H1 (cell line): ENCODE measurements at regions not wholly inside any gene's neighbourhood (a gene's known extent, or its start where the extent isn't known, plus 50 kb on each side); places are given as distances from the start of the nearest gene placed in this dataset.

ENCODE experiments used
- CTCF ChIA-PET: fragments of 300-600 bp; sonication (Branson Sonifier 250); formaldehyde crosslinking; loops from one replicate; lab custom pipeline; 2021; ENCODE audit not compliant: partially characterized antibody; lab: Charles Lee
- POLR2A ChIA-PET: fragments of 300-600 bp; sonication (Branson Sonifier 250); formaldehyde crosslinking; loops from one replicate; lab custom pipeline; 2021; ENCODE audit warnings: inconsistent platforms; ENCODE audit not compliant: partially characterized antibody; lab: Charles Lee
- DNase-seq, 2 experiments: peaks; one replicate each; pipeline versions ENCODE4 v3.0.0 to v3.0.0-alpha.2; 2010 to 2022; ENCODE audit warnings: low spot score in 2 of 2, low read depth in 1 of 2, mixed read lengths in 1 of 2
- FAIRE-seq: peaks from 2 replicates; lab custom pipeline; 2011; peaks lifted over from hg19 to GRCh38; lab: Jason Lieb, UNC
- H2AFZ ChIP-seq: 2 replicates; pipeline ENCODE4 v1.8.1; 2012; ENCODE audit warnings: low read length, inconsistent platforms
- H2AK5ac ChIP-seq: 2 replicates; pipeline ENCODE4 v1.6.1; 2013; ENCODE audit warnings: low read depth, low read length
- H2BK120ac ChIP-seq: replicated peaks from 2 replicates; pipeline ENCODE3; 2013; ENCODE audit warnings: low read depth, low read length, inconsistent platforms
- H2BK12ac ChIP-seq: 2 replicates; pipeline ENCODE4 v1.6.1; 2013; ENCODE audit warnings: low read depth, low read length
- H2BK15ac ChIP-seq: 2 replicates; pipeline ENCODE4 v1.6.1; 2013; ENCODE audit warnings: low read length
- H2BK20ac ChIP-seq: 2 replicates; pipeline ENCODE4 v1.6.1; 2013; ENCODE audit warnings: low read length
- H2BK5ac ChIP-seq: 2 replicates; pipeline ENCODE4 v1.6.1; 2013; ENCODE audit warnings: low read depth, low read length
- H3K14ac ChIP-seq: 2 replicates; pipeline ENCODE4 v1.6.1; 2013; ENCODE audit warnings: inconsistent platforms; ENCODE audit not compliant: insufficient read length
- H3K18ac ChIP-seq: 2 replicates; pipeline ENCODE4 v1.6.1; 2013; ENCODE audit warnings: low read length; ENCODE audit errors: extremely low read depth
- H3K23ac ChIP-seq: 2 replicates; pipeline ENCODE4 v1.6.1; 2013; ENCODE audit warnings: inconsistent platforms; ENCODE audit not compliant: insufficient read length
- H3K23me2 ChIP-seq: 2 replicates; pipeline ENCODE4 v1.6.1; 2013; ENCODE audit warnings: low read depth, low read length
- H3K27ac ChIP-seq: 2 replicates; pipeline ENCODE4 v1.6.1; 2011; ENCODE audit warnings: low read depth, low read length, inconsistent platforms
- H3K27me3 ChIP-seq, 4 experiments: replicated peaks in 1 of 4; 1 replicate in 1 of 4; 2 replicates in 3 of 4; pipeline versions ENCODE4 v1.6.1 to v1.8.1; 2011 to 2013; ENCODE audit warnings: low read length in 3 of 4, mild to moderate bottlenecking in 3 of 4, inconsistent platforms in 2 of 4, mixed read lengths in 2 of 4, moderate library complexity in 1 of 4; ENCODE audit not compliant: control insufficient read depth in 3 of 4, insufficient read depth in 3 of 4; ENCODE audit errors: extremely low read depth in 1 of 4
- H3K36me3 ChIP-seq, 4 experiments: 2 replicates each; pipeline versions ENCODE4 v1.6.1 to v1.8.1; 2011 to 2013; ENCODE audit warnings: mild to moderate bottlenecking in 4 of 4, low read length in 3 of 4, moderate library complexity in 2 of 4, control low read depth in 1 of 4, inconsistent platforms in 1 of 4; ENCODE audit not compliant: insufficient read depth in 4 of 4, control insufficient read depth in 2 of 4
- H3K4ac ChIP-seq: replicated peaks from 2 replicates; pipeline ENCODE3; 2013; ENCODE audit warnings: low read length, low read depth, mixed read lengths, inconsistent platforms; ENCODE audit not compliant: insufficient read length
- H3K4me1 ChIP-seq, 4 experiments: replicated peaks in 1 of 4; 1 replicate in 1 of 4; 2 replicates in 3 of 4; pipeline versions ENCODE4 v1.6.1 to v1.8.1; 2011 to 2013; ENCODE audit warnings: low read length in 3 of 4, inconsistent platforms in 2 of 4, mixed read lengths in 1 of 4; ENCODE audit not compliant: insufficient read depth in 4 of 4, control insufficient read depth in 3 of 4
- H3K4me2 ChIP-seq, 2 experiments: 2 replicates each; pipeline versions ENCODE4 v1.6.1 to v1.8.1; 2011 to 2013; ENCODE audit warnings: low read depth in 2 of 2, low read length in 2 of 2, control low read depth in 1 of 2, inconsistent platforms in 1 of 2, mild to moderate bottlenecking in 1 of 2; ENCODE audit not compliant: insufficient read depth in 1 of 2
- H3K4me3 ChIP-seq, 4 experiments: fragments of 200-600, 300-600 bp in 1 of 4; sonication (generic), shearing (Covaris generic), sonication (Bioruptor Twin) in 1 of 4; 2 replicates each; pipeline versions ENCODE4 v1.5.1 to v1.8.1; 2011 to 2016; ENCODE audit warnings: low read length in 4 of 4, low read depth in 3 of 4, control low read depth in 2 of 4, inconsistent platforms in 2 of 4, mild to moderate bottlenecking in 2 of 4, mixed read lengths in 1 of 4, moderate library complexity in 1 of 4; ENCODE audit not compliant: insufficient read depth in 2 of 4; ENCODE audit errors: extremely low read depth in 1 of 4
- H3K56ac ChIP-seq: replicated peaks from 2 replicates; pipeline ENCODE3; 2013; ENCODE audit warnings: low read depth, mild to moderate bottlenecking, mixed read lengths, low read length, inconsistent platforms; ENCODE audit not compliant: insufficient read length
- H3K79me1 ChIP-seq: 2 replicates; pipeline ENCODE4 v1.6.1; 2013; ENCODE audit warnings: low read depth, low read length, control low read depth
- H3K79me2 ChIP-seq, 2 experiments: 2 replicates each; pipeline versions ENCODE4 v1.6.1 to v1.8.1; 2012 to 2013; ENCODE audit warnings: low read length in 2 of 2, mild to moderate bottlenecking in 2 of 2, inconsistent platforms in 1 of 2; ENCODE audit not compliant: insufficient read depth in 2 of 2, control insufficient read depth in 1 of 2
- H3K9ac ChIP-seq, 4 experiments: replicated peaks in 1 of 4; 1 replicate in 1 of 4; 2 replicates in 3 of 4; pipeline versions ENCODE4 v1.6.1 to v1.8.1; 2011 to 2013; ENCODE audit warnings: low read depth in 3 of 4, low read length in 3 of 4, control low read depth in 2 of 4, mild to moderate bottlenecking in 2 of 4, moderate library complexity in 2 of 4, inconsistent platforms in 1 of 4; ENCODE audit errors: extremely low read depth in 1 of 4
- H3K9me3 ChIP-seq, 2 experiments: 2 replicates each; pipeline versions ENCODE4 v1.6.1 to v1.8.1; 2012 to 2013; ENCODE audit warnings: mild to moderate bottlenecking in 2 of 2, moderate library complexity in 2 of 2, control low read depth in 1 of 2, inconsistent platforms in 1 of 2, low read depth in 1 of 2, low read length in 1 of 2, mixed read lengths in 1 of 2; ENCODE audit not compliant: insufficient read depth in 2 of 2
- H4K20me1 ChIP-seq, 2 experiments: replicated peaks in 1 of 2; 2 replicates each; pipeline versions ENCODE3 to v1.8.1; 2011 to 2013; ENCODE audit warnings: inconsistent platforms in 2 of 2, low read length in 2 of 2, mild to moderate bottlenecking in 1 of 2; ENCODE audit not compliant: insufficient read depth in 2 of 2, control insufficient read depth in 1 of 2
- H4K5ac ChIP-seq: 2 replicates; pipeline ENCODE4 v1.6.1; 2013; ENCODE audit warnings: low read length, low read depth, mixed read lengths, inconsistent platforms; ENCODE audit not compliant: insufficient read length
- H4K8ac ChIP-seq: 2 replicates; pipeline ENCODE4 v1.8.0; 2013; ENCODE audit warnings: mild to moderate bottlenecking, moderate library complexity, low read length, inconsistent platforms; ENCODE audit not compliant: insufficient read depth; ENCODE audit errors: extremely low read depth
- H4K91ac ChIP-seq: replicated peaks from 2 replicates; pipeline ENCODE3; 2013; ENCODE audit warnings: low read length, mixed read lengths, inconsistent platforms; ENCODE audit not compliant: insufficient read length
- CEBPB ChIP-seq: IDR thresholded peaks from 2 replicates; pipeline ENCODE4 v1.6.1; 2012; ENCODE audit warnings: low read depth, low read length
- CREB1 ChIP-seq: IDR thresholded peaks from 2 replicates; pipeline ENCODE4 v1.6.1; 2012; ENCODE audit warnings: inconsistent platforms
- HDAC6 ChIP-seq: IDR thresholded peaks from one replicate; pipeline ENCODE4 v1.7.1; 2012; ENCODE audit warnings: low read depth, mild to moderate bottlenecking, inconsistent platforms, low read length, moderate library complexity
- KDM1A ChIP-seq: fragments of 200-600, 300-600 bp; sonication (generic); IDR thresholded peaks from 2 replicates; pipeline ENCODE4 v1.7.1; 2016; ENCODE audit warnings: mild to moderate bottlenecking, low read length, borderline replicate concordance
- MAFK ChIP-seq: IDR thresholded peaks from 2 replicates; pipeline ENCODE4 v1.6.1; 2012; ENCODE audit warnings: low read depth, mild to moderate bottlenecking, improper control_type of control experiment, low read length
- NANOG ChIP-seq: IDR thresholded peaks from 2 replicates; pipeline ENCODE4 v1.6.1; 2011; ENCODE audit warnings: low read length, low read depth, mild to moderate bottlenecking, inconsistent platforms; ENCODE audit not compliant: insufficient read depth, poor library complexity, severe bottlenecking
- POLR2A ChIP-seq, 2 experiments: IDR thresholded peaks; 1 replicate in 1 of 2; 2 replicates in 1 of 2; pipeline ENCODE4 v1.6.1; 2011; ENCODE audit warnings: low read depth in 2 of 2, low read length in 2 of 2, mild to moderate bottlenecking in 2 of 2; ENCODE audit errors: control extremely low read depth in 1 of 2
- SIN3A ChIP-seq, 2 experiments: IDR thresholded peaks in 1 of 2; conservative IDR thresholded peaks in 1 of 2; 2 replicates each; pipeline ENCODE4 v1.6.1; 2011 to 2012; ENCODE audit warnings: low read length in 2 of 2, improper control_type of control experiment in 1 of 2, low read depth in 1 of 2, mild to moderate bottlenecking in 1 of 2
- TAF1 ChIP-seq: IDR thresholded peaks from 2 replicates; pipeline ENCODE4 v1.6.1; 2011; ENCODE audit warnings: mild to moderate bottlenecking, low read depth, low read length
- TAF7 ChIP-seq: optimal IDR thresholded peaks from 2 replicates; pipeline ENCODE3; 2011; ENCODE audit warnings: low read depth, mild to moderate bottlenecking, inconsistent platforms, low read length, moderate library complexity, borderline replicate concordance
- TBP ChIP-seq: IDR thresholded peaks from 2 replicates; pipeline ENCODE4 v1.6.1; 2011; ENCODE audit warnings: low read depth, low read length, improper control_type of control experiment
- WGBS, 2 experiments: shearing (Covaris generic) in 1 of 2; methylation state at CpG; one replicate each; pipeline versions ENCODE4 v1.1.6 to v1.1.7; 2013 to 2015; ENCODE audit warnings: low lambda C conversion rate in 2 of 2, mixed read lengths in 2 of 2, inconsistent platforms in 1 of 2, low coverage in 1 of 2, missing lambda C conversion rate in 1 of 2; ENCODE audit not compliant: insufficient replicate concordance in 2 of 2, insufficient coverage in 1 of 2, insufficient read length in 1 of 2; ENCODE audit errors: extremely low coverage in 1 of 2, missing lambda C conversion rate in 1 of 2; 5-methylcytosine and 5-hydroxymethylcytosine counted together
- TF ChIP-seq, protein P1 (sequence below): IDR thresholded peaks from 2 replicates; pipeline ENCODE4 v1.6.1; 2012; ENCODE audit warnings: low read length, inconsistent platforms

DNA sequence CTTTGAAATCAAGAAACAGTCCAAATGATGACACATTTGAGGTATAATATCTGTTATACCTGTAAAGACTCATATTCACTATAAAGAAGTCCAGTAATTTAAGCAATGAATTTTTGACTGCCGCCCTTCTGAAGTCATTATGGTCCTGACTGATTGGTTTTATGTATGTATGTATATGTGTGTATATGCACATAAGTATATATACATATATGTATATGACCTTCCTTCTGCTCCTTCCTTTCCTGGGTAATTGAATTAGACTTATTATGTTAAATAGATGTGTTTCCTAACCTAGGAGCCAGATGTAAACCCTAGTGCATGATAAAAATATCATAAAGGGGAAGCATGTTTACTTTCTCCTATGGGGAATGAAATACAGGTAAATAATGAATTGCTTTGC is 343.1 kb upstream of the BRINP1 start:
- no peak overlapping the region for H2BK120ac ChIP-seq
- H3K18ac ChIP-seq, result no peak overlapping the region
- no peak overlapping the region for H2BK12ac ChIP-seq
- no peaks in the 10 kb centered on the region for H3K79me2 ChIP-seq
- H3K23ac ChIP-seq, result no peak overlapping the region
- no peak overlapping the region for H4K8ac ChIP-seq
- H3K4me3 ChIP-seq, result no peak overlapping the region
- H2BK20ac ChIP-seq, result no peak overlapping the region
- ChIA-PET POLR2A (no interaction called here), CTCF (interaction anchor here (1.0 to 1.1 kb wide), 2 partner anchors 156 to 336 kb away, joined by 3 to 5 read pairs; no protein-coding TSS in a partner anchor)
- H2AK5ac ChIP-seq, result no peak overlapping the region
- no peaks in the 10 kb centered on the region for H3K27me3 ChIP-seq
- no peaks in the 10 kb centered on the region for H3K79me1 ChIP-seq
- H3K9me3 ChIP-seq, result no peaks in the 10 kb centered on the region
- no peak overlapping the region for H3K56ac ChIP-seq
- no peak overlapping the region for H3K27ac ChIP-seq
- H3K23me2 ChIP-seq, result no peaks in the 10 kb centered on the region
- H3K14ac ChIP-seq, result no peak overlapping the region
- H3K4ac ChIP-seq, result no peak overlapping the region
- no peak overlapping the region for H3K4me2 ChIP-seq
- FAIRE-seq (no peak), DNase-seq (no peak)
- no peak overlapping the region for H2BK15ac ChIP-seq
- 82% methylated on average over 1 of the region's 1 CpG; no CpG with 5 or more reads in 1 of the 2 experiments for whole genome bisulfite sequencing, 2 experiments
- no peak overlapping the region for H2BK5ac ChIP-seq
- TF ChIP-seq, protein P1, sequence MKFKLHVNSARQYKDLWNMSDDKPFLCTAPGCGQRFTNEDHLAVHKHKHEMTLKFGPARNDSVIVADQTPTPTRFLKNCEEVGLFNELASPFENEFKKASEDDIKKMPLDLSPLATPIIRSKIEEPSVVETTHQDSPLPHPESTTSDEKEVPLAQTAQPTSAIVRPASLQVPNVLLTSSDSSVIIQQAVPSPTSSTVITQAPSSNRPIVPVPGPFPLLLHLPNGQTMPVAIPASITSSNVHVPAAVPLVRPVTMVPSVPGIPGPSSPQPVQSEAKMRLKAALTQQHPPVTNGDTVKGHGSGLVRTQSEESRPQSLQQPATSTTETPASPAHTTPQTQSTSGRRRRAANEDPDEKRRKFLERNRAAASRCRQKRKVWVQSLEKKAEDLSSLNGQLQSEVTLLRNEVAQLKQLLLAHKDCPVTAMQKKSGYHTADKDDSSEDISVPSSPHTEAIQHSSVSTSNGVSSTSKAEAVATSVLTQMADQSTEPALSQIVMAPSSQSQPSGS, result no peak
- TF ChIP-seq CEBPB (no peak), TAF7 (no peak), CREB1 (no peak), HDAC6 (no peak), MAFK (no peak), POLR2A (IDR thresholded peaks at IDR 0.05; ENCODE audit: control extremely low read depth in 1 of 2, low read depth in 2 of 2, low read length in 2 of 2) (no peak), TAF1 (no peak), SIN3A (conservative IDR thresholded peaks at IDR 0.05 in 1 of 2, IDR thresholded peaks at IDR 0.05 in 1 of 2; ENCODE audit: low read depth in 1 of 2, low read length in 2 of 2) (no peak), NANOG (no peak), KDM1A (no peak), TBP (no peak)
- no peak overlapping the region for H4K91ac ChIP-seq
- no peak overlapping the region for H3K9ac ChIP-seq
- no peak overlapping the region for H2AFZ ChIP-seq
- H3K36me3 ChIP-seq, result no peaks in the 10 kb centered on the region
- no peaks in the 10 kb centered on the region for H4K20me1 ChIP-seq
- peaks cover 0 to 2% (median 0%) of the 10 kb centered on the region in 4 experiments; a peak in 1 of 7 replicates for H3K4me1 ChIP-seq
- H4K5ac ChIP-seq, result no peak overlapping the region
